GM12872 (cell line): ENCODE measurements at regions not wholly inside any gene's neighbourhood (a gene's known extent, or its start where the extent isn't known, plus 50 kb on each side); places are given as distances from the start of the nearest gene placed in this dataset.

Source experiments
- TF ChIP-seq, protein P1 (sequence below): IDR thresholded peaks from 3 replicates; pipeline ENCODE4 v1.5.1; 2011; ENCODE audit warnings: low read depth, mild to moderate bottlenecking, low read length, moderate library complexity; ENCODE audit not compliant: insufficient read depth

- TF ChIP-seq, protein P1, sequence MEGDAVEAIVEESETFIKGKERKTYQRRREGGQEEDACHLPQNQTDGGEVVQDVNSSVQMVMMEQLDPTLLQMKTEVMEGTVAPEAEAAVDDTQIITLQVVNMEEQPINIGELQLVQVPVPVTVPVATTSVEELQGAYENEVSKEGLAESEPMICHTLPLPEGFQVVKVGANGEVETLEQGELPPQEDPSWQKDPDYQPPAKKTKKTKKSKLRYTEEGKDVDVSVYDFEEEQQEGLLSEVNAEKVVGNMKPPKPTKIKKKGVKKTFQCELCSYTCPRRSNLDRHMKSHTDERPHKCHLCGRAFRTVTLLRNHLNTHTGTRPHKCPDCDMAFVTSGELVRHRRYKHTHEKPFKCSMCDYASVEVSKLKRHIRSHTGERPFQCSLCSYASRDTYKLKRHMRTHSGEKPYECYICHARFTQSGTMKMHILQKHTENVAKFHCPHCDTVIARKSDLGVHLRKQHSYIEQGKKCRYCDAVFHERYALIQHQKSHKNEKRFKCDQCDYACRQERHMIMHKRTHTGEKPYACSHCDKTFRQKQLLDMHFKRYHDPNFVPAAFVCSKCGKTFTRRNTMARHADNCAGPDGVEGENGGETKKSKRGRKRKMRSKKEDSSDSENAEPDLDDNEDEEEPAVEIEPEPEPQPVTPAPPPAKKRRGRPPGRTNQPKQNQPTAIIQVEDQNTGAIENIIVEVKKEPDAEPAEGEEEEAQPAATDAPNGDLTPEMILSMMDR = no peak
Observed at GRCh38 chr7:130996833-130997231, 262.8 kb upstream of the KLF14 start.

GRCh38 chr7:130998993-130999602 is 265.1 kb upstream of the KLF14 start:
- TF ChIP-seq, protein P1 = no peak

- TF ChIP-seq, protein P1 = no peak
Observed at GRCh38 chr7:130999926-131000325, 265.9 kb upstream of the KLF14 start.

DNA sequence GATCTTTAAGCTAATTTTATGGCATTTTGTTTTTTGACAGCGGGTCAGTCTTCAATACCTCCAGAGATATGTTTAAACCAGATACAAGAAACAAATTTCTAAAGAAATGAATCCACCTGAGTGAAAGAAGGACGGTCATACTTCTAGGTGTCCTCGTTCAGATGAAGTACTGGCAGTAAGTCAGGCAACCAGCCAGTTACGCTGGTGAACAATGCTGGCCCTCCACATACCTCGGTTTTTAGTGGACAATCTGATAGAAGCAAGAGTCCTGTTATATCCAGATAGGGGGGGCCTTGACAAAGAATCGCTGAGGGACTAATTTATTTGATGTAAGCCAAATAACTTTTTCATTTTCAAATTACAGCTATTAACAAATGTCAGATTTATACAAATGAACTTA is 266.4 kb upstream of the KLF14 start:
- TF ChIP-seq, protein P1 = no peak

- TF ChIP-seq, protein P1 = no peak
Observed at GRCh38 chr7:131000873-131001272, 266.9 kb upstream of the KLF14 start.

DNA sequence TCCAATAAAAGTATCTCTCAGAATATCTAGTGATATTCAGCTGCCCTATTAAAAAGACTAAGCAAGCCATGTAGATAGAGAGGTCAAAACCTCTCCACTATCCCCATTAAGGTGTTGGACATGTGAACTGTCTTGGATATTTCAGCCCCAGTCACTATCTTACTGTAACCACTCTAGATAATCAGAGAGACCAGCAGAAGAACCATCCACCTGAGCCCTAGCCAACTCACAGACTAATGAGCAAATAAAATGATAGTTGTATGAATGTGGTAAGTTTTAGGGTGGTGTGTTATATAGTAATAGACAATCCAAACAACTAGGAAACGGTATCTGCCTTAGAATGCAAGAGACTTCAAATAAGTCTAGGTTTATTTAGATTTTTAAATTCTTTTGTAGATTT is 268.6 kb upstream of the KLF14 start:
- TF ChIP-seq, protein P1 = no peak

DNA sequence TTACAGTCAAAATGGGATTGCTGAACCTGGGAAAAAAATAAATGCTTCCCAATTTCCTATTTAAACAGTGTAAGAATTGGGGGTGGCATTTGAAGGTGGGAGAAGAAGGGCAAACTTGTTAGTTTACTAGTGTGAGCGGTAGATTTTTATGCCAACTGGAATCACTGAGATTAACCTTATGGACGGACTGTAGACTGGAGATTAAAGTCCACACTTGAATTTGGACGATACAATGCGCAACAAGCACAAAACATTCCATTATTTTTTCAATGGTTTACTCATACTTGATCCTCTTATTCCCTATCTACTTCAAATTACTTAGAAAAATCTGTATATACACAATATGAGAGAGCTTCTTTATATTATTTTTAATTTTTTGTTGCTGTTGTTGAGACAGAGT is 269.6 kb upstream of the KLF14 start:
- TF ChIP-seq, protein P1 = no peak
